Left lung (tissue), 4 donors: ENCODE measurements at regions not wholly inside any gene's neighbourhood (a gene's known extent, or its start where the extent isn't known, plus 50 kb on each side); places are given as distances from the start of the nearest gene placed in this dataset.

Source experiments
- ATAC-seq: fragments of 200-7000 bp; cut with Tn5 transposase; one replicate; pipeline ENCODE4 v1.9.1; 2020; ENCODE audit warnings: moderate library complexity
- DNase-seq, 4 donors: peaks; one replicate each; pipeline ENCODE4 v3.0.0-alpha.2; 2013 to 2020
- H3K27ac ChIP-seq, 2 donors: fragments of 200-600 bp; sonication (generic) in 1 of 2; one replicate each; pipeline versions ENCODE4 v1.5.0 to v1.8.0; 2020 to 2021
- H3K27me3 ChIP-seq, 2 donors: fragments of 200-600 bp; sonication (generic) in 1 of 2; one replicate each; pipeline versions ENCODE4 v1.5.0 to v1.8.0; 2020 to 2021
- H3K36me3 ChIP-seq, 2 donors: fragments of 200-600 bp; sonication (generic) in 1 of 2; one replicate each; pipeline versions ENCODE4 v1.5.0 to v1.8.0; 2020 to 2021
- H3K4me1 ChIP-seq, 2 donors: fragments of 200-600 bp; one replicate each; pipeline ENCODE4 v1.8.0; 2021
- H3K4me3 ChIP-seq, 2 donors: fragments of 200-600 bp; sonication (generic) in 1 of 2; one replicate each; pipeline versions ENCODE4 v1.5.0 to v1.8.0; 2020 to 2021; ENCODE audit warnings: mild to moderate bottlenecking in 1 of 2
- H3K9me3 ChIP-seq, 2 donors: fragments of 200-600 bp; sonication (generic) in 1 of 2; one replicate each; pipeline versions ENCODE4 v1.5.0 to v1.8.0; 2020 to 2021
- CTCF ChIP-seq, 2 donors: fragments of 200-600 bp; sonication (generic) in 1 of 2; IDR thresholded peaks; one replicate each; pipeline versions ENCODE4 v1.5.0 to v1.8.0; 2021; ENCODE audit warnings: antibody characterized with exemption in 2 of 2
- intact Hi-C, 2 donors: fragments of 100-400 bp; cut with DNase I; formaldehyde crosslinking; loops; one replicate each; pipeline versions ENCODE4 v1.11.2 to v1.14.2; 2022
- donor health status: DM: no; HTN: yes; CAD: no.
- donor health status: DM: no; HTN: no; CAD: no.

- Histone ChIP-seq H3K36me3 (no peaks in the 10 kb centered on the region), H3K27ac (no peak overlapping the region), H3K4me3 (no peak overlapping the region), H3K27me3 (no peaks in the 10 kb centered on the region), H3K4me1 (peaks cover 2 to 8% of the 10 kb centered on the region in 2 donors), H3K9me3 (no peaks in the 10 kb centered on the region)
- ATAC-seq (no peak), DNase-seq (no peak)
- intact Hi-C loops: no loop called here
- no peak for TF ChIP-seq CTCF (IDR thresholded peaks at IDR 0.05)
Measured at GRCh38 chr16:85480727-85481101, 132.4 kb upstream of the GSE1 start.

- ATAC-seq (no peak), DNase-seq (no peak)
- Histone ChIP-seq H3K4me3 (no peak overlapping the region), H3K9me3 (no peaks in the 10 kb centered on the region), H3K27ac (no peak overlapping the region), H3K27me3 (no peaks in the 10 kb centered on the region), H3K36me3 (no peaks in the 10 kb centered on the region), H3K4me1 (peaks cover 2 to 8% of the 10 kb centered on the region in 2 donors)
- no peak for TF ChIP-seq CTCF (IDR thresholded peaks at IDR 0.05)
- intact Hi-C loops: no loop called here
Measured at GRCh38 chr16:85481206-85481605, 131.9 kb upstream of the GSE1 start.

GRCh38 chr16:85481738-85482137, 131.4 kb upstream of the GSE1 start:
- Histone ChIP-seq H3K27ac (no peak overlapping the region), H3K27me3 (no peaks in the 10 kb centered on the region), H3K36me3 (no peaks in the 10 kb centered on the region), H3K4me3 (no peak overlapping the region), H3K4me1 (peaks cover 2 to 8% of the 10 kb centered on the region in 2 donors), H3K9me3 (no peaks in the 10 kb centered on the region)
- intact Hi-C loops: no loop called here
- ATAC-seq (no peak), DNase-seq (no peak)
- TF ChIP-seq CTCF (IDR thresholded peaks at IDR 0.05): no peak

- no peak for TF ChIP-seq CTCF (IDR thresholded peaks at IDR 0.05)
- no peak overlapping the region for H3K27ac ChIP-seq
- no peaks in the 10 kb centered on the region for H3K27me3 ChIP-seq
- no peak overlapping the region for H3K4me3 ChIP-seq
- intact Hi-C loops: no loop called here
- H3K9me3 ChIP-seq: no peaks in the 10 kb centered on the region
- ATAC-seq (no peak), DNase-seq (no peak)
- H3K4me1 ChIP-seq: peaks cover 2 to 8% of the 10 kb centered on the region in 2 donors
- H3K36me3 ChIP-seq: no peaks in the 10 kb centered on the region
Measured at GRCh38 chr16:85483424-85483823, 129.7 kb upstream of the GSE1 start.

GRCh38 chr16:85484347-85485300, 128.5 kb upstream of the GSE1 start:
- peak in 3 of 4 donors; percentile 87 to 89 (median 88) for DNase-seq
- intact Hi-C loops: no loop called here
- H3K36me3 ChIP-seq: no peaks in the 10 kb centered on the region
- H3K27ac ChIP-seq: peak overlapping the region in 1 of 2 donors; percentile 33
- H3K4me1 ChIP-seq: peaks cover 2 to 8% of the 10 kb centered on the region in 2 donors
- no peak overlapping the region for H3K4me3 ChIP-seq
- TF ChIP-seq CTCF (IDR thresholded peaks at IDR 0.05): no peak
- H3K9me3 ChIP-seq: no peaks in the 10 kb centered on the region
- no peaks in the 10 kb centered on the region for H3K27me3 ChIP-seq
- peak; percentile 90 for ATAC-seq
